ENCODE measurements at regions not wholly inside any gene's neighbourhood (a gene's known extent, or its start where the extent isn't known, plus 50 kb on each side); places are given as distances from the start of the nearest gene placed in this dataset.

DNA sequence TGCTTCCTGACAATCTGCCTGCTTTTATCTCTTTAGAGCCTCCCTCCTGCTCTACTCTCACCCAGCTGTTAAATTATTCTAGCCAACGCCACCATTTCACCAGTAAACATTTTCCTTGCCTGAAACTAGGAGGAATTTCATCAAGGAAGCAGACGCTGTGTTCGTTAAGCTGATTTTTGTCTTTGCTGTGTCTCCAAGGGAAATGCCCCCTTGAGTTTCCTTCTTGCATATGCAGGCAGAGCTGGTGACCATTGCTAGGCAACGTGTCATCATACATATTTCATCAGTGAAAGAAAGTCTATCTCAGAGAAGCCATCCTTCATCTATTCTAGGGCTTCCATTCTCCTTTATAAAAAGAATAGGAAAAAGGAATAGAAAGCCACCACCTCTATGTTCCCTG is 87.0 kb upstream of the ST8SIA2 start:
- no peak for TF ChIP-seq SIN3A (IDR thresholded peaks at IDR 0.05; ENCODE audit: borderline replicate concordance, insufficient read depth, low read length)
- TF ChIP-seq FOXP2 (optimal IDR thresholded peaks at IDR 0.05; ENCODE audit: borderline replicate concordance, extremely low read depth, extremely low read length, insufficient read depth), result no peak
- TF ChIP-seq, protein P1, sequence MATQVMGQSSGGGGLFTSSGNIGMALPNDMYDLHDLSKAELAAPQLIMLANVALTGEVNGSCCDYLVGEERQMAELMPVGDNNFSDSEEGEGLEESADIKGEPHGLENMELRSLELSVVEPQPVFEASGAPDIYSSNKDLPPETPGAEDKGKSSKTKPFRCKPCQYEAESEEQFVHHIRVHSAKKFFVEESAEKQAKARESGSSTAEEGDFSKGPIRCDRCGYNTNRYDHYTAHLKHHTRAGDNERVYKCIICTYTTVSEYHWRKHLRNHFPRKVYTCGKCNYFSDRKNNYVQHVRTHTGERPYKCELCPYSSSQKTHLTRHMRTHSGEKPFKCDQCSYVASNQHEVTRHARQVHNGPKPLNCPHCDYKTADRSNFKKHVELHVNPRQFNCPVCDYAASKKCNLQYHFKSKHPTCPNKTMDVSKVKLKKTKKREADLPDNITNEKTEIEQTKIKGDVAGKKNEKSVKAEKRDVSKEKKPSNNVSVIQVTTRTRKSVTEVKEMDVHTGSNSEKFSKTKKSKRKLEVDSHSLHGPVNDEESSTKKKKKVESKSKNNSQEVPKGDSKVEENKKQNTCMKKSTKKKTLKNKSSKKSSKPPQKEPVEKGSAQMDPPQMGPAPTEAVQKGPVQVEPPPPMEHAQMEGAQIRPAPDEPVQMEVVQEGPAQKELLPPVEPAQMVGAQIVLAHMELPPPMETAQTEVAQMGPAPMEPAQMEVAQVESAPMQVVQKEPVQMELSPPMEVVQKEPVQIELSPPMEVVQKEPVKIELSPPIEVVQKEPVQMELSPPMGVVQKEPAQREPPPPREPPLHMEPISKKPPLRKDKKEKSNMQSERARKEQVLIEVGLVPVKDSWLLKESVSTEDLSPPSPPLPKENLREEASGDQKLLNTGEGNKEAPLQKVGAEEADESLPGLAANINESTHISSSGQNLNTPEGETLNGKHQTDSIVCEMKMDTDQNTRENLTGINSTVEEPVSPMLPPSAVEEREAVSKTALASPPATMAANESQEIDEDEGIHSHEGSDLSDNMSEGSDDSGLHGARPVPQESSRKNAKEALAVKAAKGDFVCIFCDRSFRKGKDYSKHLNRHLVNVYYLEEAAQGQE (IDR thresholded peaks at IDR 0.05; ENCODE audit: insufficient read depth in 1 of 2, low read depth in 2 of 2, low read length in 2 of 2), result no peak
- no peak for TF ChIP-seq POLR2AphosphoS5 (IDR thresholded peaks at IDR 0.05; ENCODE audit: low read depth, low read length)

DNA sequence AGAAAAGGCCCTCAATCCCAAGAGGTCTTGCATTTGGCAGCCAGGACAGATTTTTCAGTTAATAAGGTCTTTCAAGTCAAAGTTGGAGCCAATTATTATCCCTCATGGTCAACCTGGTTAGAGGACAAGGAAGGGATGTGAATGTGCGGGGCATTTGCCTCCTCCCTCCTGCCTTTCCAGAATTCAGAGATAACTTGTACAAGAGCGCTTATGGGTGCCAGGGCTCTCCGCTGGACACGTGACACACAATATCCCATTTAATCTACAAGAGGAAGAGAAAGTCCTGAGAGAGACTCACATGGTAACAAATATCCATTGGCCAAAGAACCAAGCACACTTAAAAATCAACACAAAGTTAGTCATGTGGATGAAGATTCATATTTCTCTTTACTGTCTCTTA is 78.5 kb upstream of the ST8SIA2 start:
- no peak for TF ChIP-seq SIN3A (IDR thresholded peaks at IDR 0.05; ENCODE audit: borderline replicate concordance, insufficient read depth, low read length)
- TF ChIP-seq, protein P1 (IDR thresholded peaks at IDR 0.05; ENCODE audit: insufficient read depth in 1 of 2, low read depth in 2 of 2, low read length in 2 of 2), result no peak
- TF ChIP-seq FOXP2 (optimal IDR thresholded peaks at IDR 0.05; ENCODE audit: borderline replicate concordance, extremely low read depth, extremely low read length, insufficient read depth), result no peak
- TF ChIP-seq POLR2AphosphoS5 (IDR thresholded peaks at IDR 0.05; ENCODE audit: low read depth, low read length), result no peak
- TF ChIP-seq TAF1 (IDR thresholded peaks at IDR 0.05; ENCODE audit: borderline replicate concordance, insufficient read depth, low read length), result no peak

DNA sequence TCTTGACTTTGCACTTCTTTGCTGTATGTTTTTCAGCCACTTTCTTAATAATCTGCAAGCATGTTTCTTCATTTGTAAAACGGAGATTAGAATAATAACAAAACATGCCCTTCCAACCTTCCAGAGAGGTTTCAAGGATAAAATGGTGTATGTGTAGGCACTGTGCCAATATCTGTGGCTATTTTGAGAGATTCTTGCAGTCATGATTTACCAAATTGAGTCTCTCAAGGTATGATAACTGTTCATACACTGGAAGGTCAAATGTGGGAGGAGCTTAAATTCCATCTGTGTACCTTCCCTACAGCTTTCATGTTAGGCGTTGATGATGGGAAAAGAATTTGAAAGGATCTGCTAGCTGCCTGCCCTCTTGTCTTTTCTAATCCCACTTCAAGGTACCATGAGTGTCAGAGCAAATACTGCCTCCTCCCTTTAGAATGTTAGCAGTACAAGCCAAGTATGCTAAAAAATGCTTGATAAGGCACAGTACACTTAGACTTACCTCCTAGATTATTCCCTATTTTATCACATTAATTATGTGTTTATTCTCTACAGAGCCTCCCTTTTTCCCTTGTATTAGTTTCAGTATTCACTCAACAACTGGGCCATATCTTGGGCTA is 78.0 kb upstream of the ST8SIA2 start:
- TF ChIP-seq FOXP2 (optimal IDR thresholded peaks at IDR 0.05; ENCODE audit: borderline replicate concordance, extremely low read depth, extremely low read length, insufficient read depth) (no peak), POLR2AphosphoS5 (IDR thresholded peaks at IDR 0.05; ENCODE audit: low read depth, low read length) (no peak), SIN3A (IDR thresholded peaks at IDR 0.05; ENCODE audit: borderline replicate concordance, insufficient read depth, low read length) (no peak), TAF1 (IDR thresholded peaks at IDR 0.05; ENCODE audit: borderline replicate concordance, insufficient read depth, low read length) (no peak)
- TF ChIP-seq, protein P1 (IDR thresholded peaks at IDR 0.05; ENCODE audit: insufficient read depth in 1 of 2, low read depth in 2 of 2, low read length in 2 of 2), result no peak

DNA sequence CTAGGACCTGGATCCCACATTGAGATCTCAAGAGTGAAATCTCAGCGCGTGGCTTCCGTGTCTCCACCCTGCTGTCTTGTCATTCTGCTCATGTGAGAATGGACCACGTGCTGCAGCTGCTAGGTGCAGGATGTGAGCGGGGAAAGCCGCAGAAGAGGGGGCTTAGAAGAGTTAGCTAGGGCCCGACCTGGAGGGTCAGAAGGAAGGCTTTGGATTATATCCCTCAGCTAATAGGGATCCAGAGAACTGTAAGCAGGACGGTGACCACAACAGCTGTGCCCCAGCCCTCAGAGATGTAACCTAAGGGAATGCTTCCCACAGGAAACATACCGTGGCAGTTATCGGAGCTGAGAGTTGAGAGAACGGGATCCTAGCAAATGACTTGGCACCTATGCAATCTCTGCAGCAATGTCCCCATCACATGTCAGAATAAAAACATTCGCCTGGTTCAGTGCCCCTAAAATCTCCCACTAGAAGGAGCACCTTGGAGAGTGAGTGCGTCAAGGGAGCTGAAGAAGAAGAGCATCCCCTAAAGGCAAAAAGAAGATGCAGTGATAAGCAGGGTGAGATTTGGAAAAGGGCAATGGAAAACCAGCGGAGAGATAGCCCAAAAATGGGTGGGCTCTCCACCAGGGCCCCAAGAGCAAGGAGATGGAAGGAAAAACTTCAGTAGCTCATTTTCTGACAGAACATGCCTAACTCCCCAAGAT is 76.9 kb upstream of the ST8SIA2 start:
- TF ChIP-seq SIN3A (IDR thresholded peaks at IDR 0.05; ENCODE audit: borderline replicate concordance, insufficient read depth, low read length) (no peak), FOXP2 (optimal IDR thresholded peaks at IDR 0.05; ENCODE audit: borderline replicate concordance, extremely low read depth, extremely low read length, insufficient read depth) (no peak), TAF1 (IDR thresholded peaks at IDR 0.05; ENCODE audit: borderline replicate concordance, insufficient read depth, low read length) (no peak)

DNA sequence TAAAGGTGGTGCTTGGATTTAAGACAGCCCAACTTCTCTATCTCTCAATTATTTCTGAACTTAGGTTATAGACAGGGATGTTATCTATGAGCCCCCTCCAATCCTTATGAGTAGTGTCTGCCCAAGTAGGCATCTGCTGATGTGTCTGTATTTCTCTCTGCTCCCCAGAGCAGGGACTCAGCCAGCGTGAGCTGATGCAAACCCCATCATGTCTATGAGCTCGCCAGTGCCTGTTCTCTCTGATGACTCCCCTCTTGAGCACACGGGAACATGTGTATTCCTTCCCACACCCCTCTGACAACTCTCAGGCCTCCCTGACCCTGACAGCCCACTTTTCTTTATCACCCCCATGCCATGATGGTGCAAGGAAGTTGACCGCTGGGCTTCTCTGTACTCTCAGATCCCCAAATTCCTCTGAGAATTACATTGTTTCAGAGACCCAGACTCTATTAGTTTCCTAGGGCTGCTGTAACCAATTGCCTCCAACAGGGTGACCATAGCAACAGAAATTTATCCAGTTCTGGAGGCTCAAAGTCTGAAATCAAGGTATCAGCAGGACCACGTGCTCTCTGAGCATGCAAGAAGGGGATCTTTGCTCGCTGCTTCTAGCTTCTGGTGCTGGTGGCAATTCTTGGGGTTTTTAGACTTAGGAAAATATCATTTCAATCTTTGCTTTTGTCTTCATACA is 73.5 kb upstream of the ST8SIA2 start:
- TF ChIP-seq FOXP2 (optimal IDR thresholded peaks at IDR 0.05; ENCODE audit: borderline replicate concordance, extremely low read depth, extremely low read length, insufficient read depth) (no peak), TAF1 (IDR thresholded peaks at IDR 0.05; ENCODE audit: borderline replicate concordance, insufficient read depth, low read length) (no peak), POLR2AphosphoS5 (IDR thresholded peaks at IDR 0.05; ENCODE audit: low read depth, low read length) (no peak), SIN3A (IDR thresholded peaks at IDR 0.05; ENCODE audit: borderline replicate concordance, insufficient read depth, low read length) (no peak)
- TF ChIP-seq, protein P1 (IDR thresholded peaks at IDR 0.05; ENCODE audit: insufficient read depth in 1 of 2, low read depth in 2 of 2, low read length in 2 of 2), result no peak

All from PFSK-1 (cell line).